H1 (cell line): ENCODE measurements at regions not wholly inside any gene's neighbourhood (a gene's known extent, or its start where the extent isn't known, plus 50 kb on each side); places are given as distances from the start of the nearest gene placed in this dataset.

Experiments used
- CTCF ChIA-PET: fragments of 300-600 bp; sonication (Branson Sonifier 250); formaldehyde crosslinking; loops from one replicate; lab custom pipeline; 2021; ENCODE audit not compliant: partially characterized antibody; lab: Charles Lee
- POLR2A ChIA-PET: fragments of 300-600 bp; sonication (Branson Sonifier 250); formaldehyde crosslinking; loops from one replicate; lab custom pipeline; 2021; ENCODE audit warnings: inconsistent platforms; ENCODE audit not compliant: partially characterized antibody; lab: Charles Lee
- DNase-seq, 2 experiments: peaks; one replicate each; pipeline versions ENCODE4 v3.0.0 to v3.0.0-alpha.2; 2010 to 2022; ENCODE audit warnings: low spot score in 2 of 2, low read depth in 1 of 2, mixed read lengths in 1 of 2
- FAIRE-seq: peaks from 2 replicates; lab custom pipeline; 2011; peaks lifted over from hg19 to GRCh38; lab: Jason Lieb, UNC
- H2AFZ ChIP-seq: 2 replicates; pipeline ENCODE4 v1.8.1; 2012; ENCODE audit warnings: low read length, inconsistent platforms
- H2AK5ac ChIP-seq: 2 replicates; pipeline ENCODE4 v1.6.1; 2013; ENCODE audit warnings: low read depth, low read length
- H2BK120ac ChIP-seq: replicated peaks from 2 replicates; pipeline ENCODE3; 2013; ENCODE audit warnings: low read depth, low read length, inconsistent platforms
- H2BK12ac ChIP-seq: 2 replicates; pipeline ENCODE4 v1.6.1; 2013; ENCODE audit warnings: low read depth, low read length
- H2BK15ac ChIP-seq: 2 replicates; pipeline ENCODE4 v1.6.1; 2013; ENCODE audit warnings: low read length
- H2BK20ac ChIP-seq: 2 replicates; pipeline ENCODE4 v1.6.1; 2013; ENCODE audit warnings: low read length
- H2BK5ac ChIP-seq: 2 replicates; pipeline ENCODE4 v1.6.1; 2013; ENCODE audit warnings: low read depth, low read length
- H3K14ac ChIP-seq: 2 replicates; pipeline ENCODE4 v1.6.1; 2013; ENCODE audit warnings: inconsistent platforms; ENCODE audit not compliant: insufficient read length
- H3K18ac ChIP-seq: 2 replicates; pipeline ENCODE4 v1.6.1; 2013; ENCODE audit warnings: low read length; ENCODE audit errors: extremely low read depth
- H3K23ac ChIP-seq: 2 replicates; pipeline ENCODE4 v1.6.1; 2013; ENCODE audit warnings: inconsistent platforms; ENCODE audit not compliant: insufficient read length
- H3K23me2 ChIP-seq: 2 replicates; pipeline ENCODE4 v1.6.1; 2013; ENCODE audit warnings: low read depth, low read length
- H3K27ac ChIP-seq: 2 replicates; pipeline ENCODE4 v1.6.1; 2011; ENCODE audit warnings: low read depth, low read length, inconsistent platforms
- H3K27me3 ChIP-seq, 4 experiments: replicated peaks in 1 of 4; 1 replicate in 1 of 4; 2 replicates in 3 of 4; pipeline versions ENCODE4 v1.6.1 to v1.8.1; 2011 to 2013; ENCODE audit warnings: low read length in 3 of 4, mild to moderate bottlenecking in 3 of 4, inconsistent platforms in 2 of 4, mixed read lengths in 2 of 4, moderate library complexity in 1 of 4; ENCODE audit not compliant: control insufficient read depth in 3 of 4, insufficient read depth in 3 of 4; ENCODE audit errors: extremely low read depth in 1 of 4
- H3K36me3 ChIP-seq, 4 experiments: 2 replicates each; pipeline versions ENCODE4 v1.6.1 to v1.8.1; 2011 to 2013; ENCODE audit warnings: mild to moderate bottlenecking in 4 of 4, low read length in 3 of 4, moderate library complexity in 2 of 4, control low read depth in 1 of 4, inconsistent platforms in 1 of 4; ENCODE audit not compliant: insufficient read depth in 4 of 4, control insufficient read depth in 2 of 4
- H3K4ac ChIP-seq: replicated peaks from 2 replicates; pipeline ENCODE3; 2013; ENCODE audit warnings: low read length, low read depth, mixed read lengths, inconsistent platforms; ENCODE audit not compliant: insufficient read length
- H3K4me1 ChIP-seq, 4 experiments: replicated peaks in 1 of 4; 1 replicate in 1 of 4; 2 replicates in 3 of 4; pipeline versions ENCODE4 v1.6.1 to v1.8.1; 2011 to 2013; ENCODE audit warnings: low read length in 3 of 4, inconsistent platforms in 2 of 4, mixed read lengths in 1 of 4; ENCODE audit not compliant: insufficient read depth in 4 of 4, control insufficient read depth in 3 of 4
- H3K4me2 ChIP-seq, 2 experiments: 2 replicates each; pipeline versions ENCODE4 v1.6.1 to v1.8.1; 2011 to 2013; ENCODE audit warnings: low read depth in 2 of 2, low read length in 2 of 2, control low read depth in 1 of 2, inconsistent platforms in 1 of 2, mild to moderate bottlenecking in 1 of 2; ENCODE audit not compliant: insufficient read depth in 1 of 2
- H3K4me3 ChIP-seq, 4 experiments: fragments of 200-600, 300-600 bp in 1 of 4; sonication (generic), shearing (Covaris generic), sonication (Bioruptor Twin) in 1 of 4; 2 replicates each; pipeline versions ENCODE4 v1.5.1 to v1.8.1; 2011 to 2016; ENCODE audit warnings: low read length in 4 of 4, low read depth in 3 of 4, control low read depth in 2 of 4, inconsistent platforms in 2 of 4, mild to moderate bottlenecking in 2 of 4, mixed read lengths in 1 of 4, moderate library complexity in 1 of 4; ENCODE audit not compliant: insufficient read depth in 2 of 4; ENCODE audit errors: extremely low read depth in 1 of 4
- H3K56ac ChIP-seq: replicated peaks from 2 replicates; pipeline ENCODE3; 2013; ENCODE audit warnings: low read depth, mild to moderate bottlenecking, mixed read lengths, low read length, inconsistent platforms; ENCODE audit not compliant: insufficient read length
- H3K79me1 ChIP-seq: 2 replicates; pipeline ENCODE4 v1.6.1; 2013; ENCODE audit warnings: low read depth, low read length, control low read depth
- H3K79me2 ChIP-seq, 2 experiments: 2 replicates each; pipeline versions ENCODE4 v1.6.1 to v1.8.1; 2012 to 2013; ENCODE audit warnings: low read length in 2 of 2, mild to moderate bottlenecking in 2 of 2, inconsistent platforms in 1 of 2; ENCODE audit not compliant: insufficient read depth in 2 of 2, control insufficient read depth in 1 of 2
- H3K9ac ChIP-seq, 4 experiments: replicated peaks in 1 of 4; 1 replicate in 1 of 4; 2 replicates in 3 of 4; pipeline versions ENCODE4 v1.6.1 to v1.8.1; 2011 to 2013; ENCODE audit warnings: low read depth in 3 of 4, low read length in 3 of 4, control low read depth in 2 of 4, mild to moderate bottlenecking in 2 of 4, moderate library complexity in 2 of 4, inconsistent platforms in 1 of 4; ENCODE audit errors: extremely low read depth in 1 of 4
- H3K9me3 ChIP-seq, 2 experiments: 2 replicates each; pipeline versions ENCODE4 v1.6.1 to v1.8.1; 2012 to 2013; ENCODE audit warnings: mild to moderate bottlenecking in 2 of 2, moderate library complexity in 2 of 2, control low read depth in 1 of 2, inconsistent platforms in 1 of 2, low read depth in 1 of 2, low read length in 1 of 2, mixed read lengths in 1 of 2; ENCODE audit not compliant: insufficient read depth in 2 of 2
- H4K20me1 ChIP-seq, 2 experiments: replicated peaks in 1 of 2; 2 replicates each; pipeline versions ENCODE3 to v1.8.1; 2011 to 2013; ENCODE audit warnings: inconsistent platforms in 2 of 2, low read length in 2 of 2, mild to moderate bottlenecking in 1 of 2; ENCODE audit not compliant: insufficient read depth in 2 of 2, control insufficient read depth in 1 of 2
- H4K5ac ChIP-seq: 2 replicates; pipeline ENCODE4 v1.6.1; 2013; ENCODE audit warnings: low read length, low read depth, mixed read lengths, inconsistent platforms; ENCODE audit not compliant: insufficient read length
- H4K8ac ChIP-seq: 2 replicates; pipeline ENCODE4 v1.8.0; 2013; ENCODE audit warnings: mild to moderate bottlenecking, moderate library complexity, low read length, inconsistent platforms; ENCODE audit not compliant: insufficient read depth; ENCODE audit errors: extremely low read depth
- H4K91ac ChIP-seq: replicated peaks from 2 replicates; pipeline ENCODE3; 2013; ENCODE audit warnings: low read length, mixed read lengths, inconsistent platforms; ENCODE audit not compliant: insufficient read length
- EP300 ChIP-seq, 2 experiments: IDR thresholded peaks; 1 replicate in 1 of 2; 2 replicates in 1 of 2; pipeline ENCODE4 v1.6.1; 2011 to 2012; ENCODE audit warnings: low read depth in 2 of 2, low read length in 2 of 2, mild to moderate bottlenecking in 2 of 2, borderline replicate concordance in 1 of 2, inconsistent platforms in 1 of 2, moderate library complexity in 1 of 2
- POLR2AphosphoS5 ChIP-seq: IDR thresholded peaks from 2 replicates; pipeline ENCODE4 v1.6.1; 2011; ENCODE audit warnings: low read depth, low read length
- SIN3A ChIP-seq, 2 experiments: IDR thresholded peaks in 1 of 2; conservative IDR thresholded peaks in 1 of 2; 2 replicates each; pipeline ENCODE4 v1.6.1; 2011 to 2012; ENCODE audit warnings: low read length in 2 of 2, improper control_type of control experiment in 1 of 2, low read depth in 1 of 2, mild to moderate bottlenecking in 1 of 2
- SIRT6 ChIP-seq: IDR thresholded peaks from one replicate; pipeline ENCODE4 v1.7.1; 2012; ENCODE audit warnings: low read length, inconsistent platforms
- TBP ChIP-seq: IDR thresholded peaks from 2 replicates; pipeline ENCODE4 v1.6.1; 2011; ENCODE audit warnings: low read depth, low read length, improper control_type of control experiment
- WGBS, 2 experiments: shearing (Covaris generic) in 1 of 2; methylation state at CpG; one replicate each; pipeline versions ENCODE4 v1.1.6 to v1.1.7; 2013 to 2015; ENCODE audit warnings: low lambda C conversion rate in 2 of 2, mixed read lengths in 2 of 2, inconsistent platforms in 1 of 2, low coverage in 1 of 2, missing lambda C conversion rate in 1 of 2; ENCODE audit not compliant: insufficient replicate concordance in 2 of 2, insufficient coverage in 1 of 2, insufficient read length in 1 of 2; ENCODE audit errors: extremely low coverage in 1 of 2, missing lambda C conversion rate in 1 of 2; 5-methylcytosine and 5-hydroxymethylcytosine counted together

GRCh38 chr14:98909251-98909944 is 362.6 kb downstream of the BCL11B start:
- FAIRE-seq (no peak), DNase-seq (no peak)
- Histone ChIP-seq H2BK20ac (no peak overlapping the region), H3K23me2 (no peaks in the 10 kb centered on the region), H4K20me1 (peaks cover 0 to 1% of the 10 kb centered on the region in 2 experiments), H3K56ac (no peak overlapping the region), H3K14ac (no peak overlapping the region), H3K4me3 (no peak overlapping the region), H3K23ac (no peak overlapping the region), H2BK15ac (no peak overlapping the region), H3K4me1 (peaks cover 3 to 12% (median 7%) of the 10 kb centered on the region in 4 experiments; a peak in 6 of 7 replicates), H2BK12ac (no peak overlapping the region), H3K36me3 (no peaks in the 10 kb centered on the region), H3K18ac (no peak overlapping the region), H4K8ac (no peak overlapping the region), H3K79me1 (no peaks in the 10 kb centered on the region), H2BK5ac (no peak overlapping the region), H4K91ac (no peak overlapping the region), H3K4ac (no peak overlapping the region), H3K79me2 (no peaks in the 10 kb centered on the region), H4K5ac (no peak overlapping the region), H3K27me3 (peaks cover 0 to 2% (median 0%) of the 10 kb centered on the region in 4 experiments; a peak in 1 of 7 replicates), H2AK5ac (no peak overlapping the region), H3K9me3 (no peaks in the 10 kb centered on the region), H3K9ac (no peak overlapping the region), H3K4me2 (no peak overlapping the region), H2AFZ (no peak overlapping the region), H2BK120ac (no peak overlapping the region), H3K27ac (no peak overlapping the region)
- POLR2A ChIA-PET = interaction anchor here (0.6 kb wide), 1 partner anchor 16 kb away, joined by 3 read pairs; no protein-coding TSS in a partner anchor
- 78% methylated on average over 11 of the region's 11 CpGs; no CpG with 5 or more reads in 1 of the 2 experiments for WGBS, 2 experiments
- CTCF ChIA-PET = no interaction called here
- TF ChIP-seq SIN3A (conservative IDR thresholded peaks at IDR 0.05 in 1 of 2, IDR thresholded peaks at IDR 0.05 in 1 of 2; ENCODE audit: low read depth in 1 of 2, low read length in 2 of 2) = no peak
- TF ChIP-seq TBP = no peak
- no peak for TF ChIP-seq EP300 (IDR thresholded peaks at IDR 0.05; ENCODE audit: borderline replicate concordance in 1 of 2, low read depth in 2 of 2, low read length in 2 of 2)
- TF ChIP-seq POLR2AphosphoS5 = no peak
- no peak for TF ChIP-seq SIRT6
